ENCODE measurements at regions not wholly inside any gene's neighbourhood (a gene's known extent, or its start where the extent isn't known, plus 50 kb on each side); places are given as distances from the start of the nearest gene placed in this dataset.

GRCh38 chr10:31606841-31607240 lies 287.8 kb downstream of the ZEB1 start:
- TF ChIP-seq EZH2 (IDR thresholded peaks at IDR 0.05; ENCODE audit: low read length): no peak
- TF ChIP-seq CTCF (optimal IDR thresholded peaks at IDR 0.05 in 1 of 3, IDR thresholded peaks at IDR 0.05 in 1 of 3, conservative IDR thresholded peaks at IDR 0.05 in 1 of 3; ENCODE audit: extremely low read depth in 1 of 3, insufficient read depth in 2 of 3, low read length in 3 of 3): no peak
